ENCODE measurements at regions not wholly inside any gene's neighbourhood (a gene's known extent, or its start where the extent isn't known, plus 50 kb on each side); places are given as distances from the start of the nearest gene placed in this dataset.
"Not testable (repeated sequence)": the region's sequence is repeated elsewhere in the genome, so short reads cannot be mapped to it uniquely, and the experiment has no call there.

- TF ChIP-seq CTCF, POLR2A (IDR thresholded peaks at IDR 0.05): not testable (repeated sequence)
These were observed 167.1 kb downstream of the GOSR1 start for GRCh38 chr17:30644287-30644686.

Measured in lower leg skin (tissue), 3 donors.